ENCODE measurements at regions not wholly inside any gene's neighbourhood (a gene's known extent, or its start where the extent isn't known, plus 50 kb on each side); places are given as distances from the start of the nearest gene placed in this dataset.
"Not testable (repeated sequence)": the region's sequence is repeated elsewhere in the genome, so short reads cannot be mapped to it uniquely, and the experiment has no call there.

- no peak for DNase-seq (ENCODE audit: low read depth)
Measured at GRCh38 chr10:22158426-22158825, 59.4 kb downstream of the EBLN1 start.

- DNase-seq (ENCODE audit: low read depth): no peak
Measured at GRCh38 chr10:22156750-22157149, 61.1 kb downstream of the EBLN1 start.

DNA sequence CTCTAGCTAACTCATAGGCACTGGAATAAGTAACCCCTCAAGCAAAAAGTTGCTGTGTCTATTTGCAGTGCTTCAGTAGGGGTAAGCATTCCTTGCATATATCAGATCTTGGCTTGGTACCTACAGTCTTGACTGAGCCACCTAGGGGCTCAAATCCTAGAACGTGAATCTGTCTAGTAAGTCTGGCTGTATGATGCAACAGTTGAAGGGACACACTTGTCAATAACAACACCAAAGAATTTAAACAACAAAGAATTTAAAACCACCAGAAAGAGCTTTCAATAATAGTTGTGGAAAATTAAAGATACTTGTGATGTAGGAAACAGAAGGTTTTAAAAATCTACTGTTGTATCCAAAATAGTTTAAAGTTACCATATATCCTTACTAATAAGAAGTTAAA lies 65.4 kb downstream of the EBLN1 start:
- no peak for DNase-seq (ENCODE audit: low read depth)

DNA sequence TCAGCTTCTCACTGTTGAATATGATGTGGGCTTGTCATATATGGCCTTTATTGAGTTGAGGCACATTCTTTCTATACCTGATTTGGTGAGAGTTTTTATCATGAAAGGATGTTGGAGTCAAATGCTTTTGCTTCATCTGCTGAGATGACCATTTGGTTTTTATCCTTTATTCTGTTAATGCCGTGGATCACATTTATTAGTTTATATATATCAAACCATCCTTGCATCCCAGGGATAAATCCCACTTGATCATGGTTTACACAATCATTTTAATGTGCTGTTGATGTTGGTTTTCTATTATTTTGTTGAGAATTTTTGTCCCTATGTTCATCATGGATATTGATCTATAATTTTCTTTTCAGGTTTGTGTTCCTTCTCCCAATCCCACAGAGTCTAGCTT lies 67.0 kb downstream of the EBLN1 start:
- no peak for DNase-seq (ENCODE audit: low read depth)

GRCh38 chr10:22148961-22149360 lies 68.9 kb downstream of the EBLN1 start:
- DNase-seq (ENCODE audit: low read depth): peak; percentile 4

- not testable (repeated sequence) for DNase-seq (ENCODE audit: low read depth)
Measured at GRCh38 chr10:22145873-22146272, 71.9 kb downstream of the EBLN1 start.

- no peak for DNase-seq (ENCODE audit: low read depth)
Measured at GRCh38 chr10:22137542-22137941, 80.3 kb downstream of the EBLN1 start.

GRCh38 chr10:22135591-22135990 lies 82.2 kb downstream of the EBLN1 start:
- no peak for DNase-seq (ENCODE audit: low read depth)

- DNase-seq (ENCODE audit: low read depth): no peak
Measured at GRCh38 chr10:22133749-22134624, 83.8 kb downstream of the EBLN1 start.

- not testable (repeated sequence) for DNase-seq (ENCODE audit: low read depth)
Measured at GRCh38 chr10:22130824-22131223, 87.0 kb downstream of the EBLN1 start.

DNA sequence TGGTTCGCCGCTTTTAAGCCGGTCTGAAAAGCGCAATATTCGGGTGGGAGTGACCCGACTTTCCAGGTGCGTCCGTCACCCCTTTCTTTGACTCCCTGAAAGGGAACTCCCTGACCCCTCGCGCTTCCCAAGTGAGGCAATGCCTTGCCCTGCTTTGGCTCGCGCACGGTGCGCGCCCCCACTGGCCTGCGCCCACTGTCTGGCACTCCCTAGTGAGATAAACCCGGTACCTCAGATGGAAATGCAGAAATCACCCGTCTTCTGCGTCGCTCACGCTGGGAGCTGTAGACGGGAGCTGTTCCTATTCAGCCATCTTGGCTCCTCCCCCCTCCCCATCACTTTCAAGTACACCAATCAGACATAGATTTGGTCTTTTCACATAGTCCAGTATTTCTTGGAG lies 88.2 kb downstream of the EBLN1 start:
- not testable (repeated sequence) for DNase-seq (ENCODE audit: low read depth)

GRCh38 chr10:22121181-22121580 lies 96.6 kb downstream of the EBLN1 start:
- DNase-seq (ENCODE audit: low read depth): not testable (repeated sequence)

DNA sequence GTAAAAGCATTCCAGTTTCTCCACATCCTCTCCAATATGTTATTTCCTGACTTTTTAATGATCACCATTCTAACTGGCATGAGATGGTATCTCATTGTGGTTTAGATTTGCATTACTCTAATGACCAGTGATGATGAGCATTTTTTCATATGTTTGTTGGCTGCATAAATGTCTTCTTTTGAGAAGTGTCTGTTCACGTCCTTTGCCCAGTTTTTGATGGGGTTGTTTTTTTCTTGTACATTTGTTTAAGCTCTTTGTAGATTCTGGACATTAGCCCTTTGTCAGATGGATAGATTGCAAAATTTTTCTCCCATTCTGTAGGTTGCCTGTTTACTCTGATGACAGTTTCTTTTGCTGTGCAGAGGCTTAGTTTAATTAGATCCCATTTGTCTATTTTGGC lies 97.7 kb downstream of the EBLN1 start:
- not testable (repeated sequence) for DNase-seq (ENCODE audit: low read depth)

DNA sequence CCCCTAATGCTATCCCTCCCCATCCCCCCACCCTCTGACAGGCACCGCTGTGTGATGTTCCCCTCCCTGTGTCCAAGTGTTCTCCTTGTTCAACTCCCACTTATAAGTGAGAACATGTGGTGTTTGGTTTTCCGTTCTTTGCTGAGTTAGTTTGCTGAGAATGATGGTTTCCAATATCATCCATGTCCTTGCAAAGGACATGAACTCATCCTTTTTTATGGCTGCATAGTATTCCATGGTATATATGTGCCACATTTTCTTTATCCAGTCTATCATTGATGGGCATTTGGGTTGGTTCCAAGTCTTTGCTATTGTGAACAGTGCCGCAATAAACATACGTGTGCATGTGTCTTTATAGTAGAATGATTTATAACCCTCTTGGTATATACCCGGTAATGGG lies 98.2 kb downstream of the EBLN1 start:
- not testable (repeated sequence) for DNase-seq (ENCODE audit: low read depth)

DNA sequence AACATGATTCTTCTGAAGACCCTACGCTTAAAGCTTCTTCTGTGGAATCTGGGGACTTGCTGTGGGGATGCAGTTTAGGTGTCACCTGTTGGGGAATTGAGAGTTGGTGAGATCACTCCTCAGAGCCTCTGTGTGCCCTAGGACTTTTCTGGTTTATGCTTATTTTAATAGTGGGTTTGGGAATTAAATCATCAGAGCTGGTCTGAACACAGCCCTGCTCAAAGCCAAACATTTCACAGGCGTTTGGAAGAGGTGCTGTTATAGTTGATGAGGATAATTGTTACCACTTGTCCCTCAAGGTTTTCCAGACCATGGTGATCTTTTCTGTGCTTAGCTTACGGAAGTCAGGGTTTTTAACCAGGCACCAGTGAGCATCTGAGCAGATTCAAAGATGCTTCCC lies 106.1 kb downstream of the EBLN1 start:
- DNase-seq (ENCODE audit: low read depth): no peak

DNA sequence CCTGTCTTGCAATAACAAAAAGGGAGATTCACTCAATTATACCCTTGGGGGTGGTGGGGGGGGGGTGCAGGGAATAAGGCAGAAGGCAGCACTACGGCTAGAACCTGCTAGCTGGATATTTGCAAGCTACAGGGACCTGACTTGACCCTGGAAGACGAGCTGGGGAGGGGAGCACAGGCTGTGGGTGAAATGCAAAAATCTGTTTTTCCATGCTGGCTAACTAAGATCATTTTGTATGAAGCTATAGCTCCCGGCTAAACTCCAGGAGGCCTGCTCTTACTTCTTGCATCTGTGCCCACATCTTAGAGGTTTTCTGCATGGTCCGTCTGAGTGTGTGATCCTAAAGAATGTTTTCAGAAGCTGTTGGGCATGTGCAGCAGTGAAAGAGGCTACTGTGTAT lies 106.6 kb downstream of the EBLN1 start:
- no peak for DNase-seq (ENCODE audit: low read depth)

- no peak for DNase-seq (ENCODE audit: low read depth)
Measured at GRCh38 chr10:22110761-22111160, 107.1 kb downstream of the EBLN1 start.

DNA sequence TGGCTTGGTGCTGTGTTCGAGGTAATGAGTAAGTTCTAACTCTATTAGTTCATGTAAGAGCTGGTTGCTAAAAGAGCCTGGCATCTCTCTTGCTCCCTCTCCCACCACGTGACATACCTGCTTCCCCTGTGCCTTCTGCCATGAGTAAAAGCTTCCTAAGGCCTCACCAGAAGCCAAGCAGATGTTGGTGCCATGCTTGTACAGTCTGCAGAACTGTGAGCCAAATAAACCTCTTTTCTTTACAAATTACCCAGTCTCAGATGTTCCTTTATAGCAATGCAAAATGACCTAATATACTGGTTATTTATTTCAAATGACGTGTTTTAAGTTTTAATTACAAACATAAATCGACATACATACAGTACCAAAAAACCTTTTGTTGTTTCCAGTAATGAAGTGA lies 101.7 kb upstream of the DNAJC1 start:
- no peak for DNase-seq (ENCODE audit: low read depth)

DNA sequence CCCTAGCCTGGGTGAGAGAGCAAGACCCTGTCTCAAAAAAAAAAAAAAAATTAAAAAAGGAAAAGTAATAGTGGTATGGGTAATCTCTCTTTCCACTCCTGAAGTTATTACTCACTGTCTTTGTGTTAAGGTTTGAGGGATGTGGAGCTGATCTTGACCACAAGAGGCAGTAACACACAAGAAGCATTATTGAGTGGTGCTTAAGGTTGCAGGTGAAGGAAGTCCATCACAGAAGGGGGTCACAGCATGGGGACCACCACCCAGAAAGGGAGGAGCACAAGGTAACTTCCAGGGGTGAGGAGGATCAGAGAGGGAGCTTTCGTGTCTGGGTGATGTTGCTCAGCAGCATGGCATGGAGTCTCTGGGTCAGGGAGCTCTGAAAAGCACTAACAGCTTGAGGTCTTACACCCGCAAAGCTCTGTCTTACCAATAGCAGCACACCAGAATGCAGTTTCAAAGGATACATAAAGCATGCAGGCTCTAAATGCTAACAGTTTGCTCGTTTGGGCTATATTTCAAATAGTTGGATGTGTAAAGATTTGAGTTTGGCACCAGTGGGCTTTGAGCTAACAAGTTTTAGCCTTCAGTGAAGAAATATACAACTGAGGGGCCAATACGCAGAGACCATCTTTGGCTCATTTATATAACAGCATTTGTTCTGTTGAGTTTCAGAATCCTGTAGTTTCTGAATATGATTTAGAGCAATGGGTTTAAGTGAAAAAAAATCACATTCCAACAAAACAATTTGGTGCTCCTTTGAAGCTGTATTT lies 100.4 kb upstream of the DNAJC1 start:
- no peak for DNase-seq (ENCODE audit: low read depth)

GRCh38 chr10:22097696-22098095 lies 94.2 kb upstream of the DNAJC1 start:
- no peak for DNase-seq (ENCODE audit: low read depth)

- not testable (repeated sequence) for DNase-seq (ENCODE audit: low read depth)
Measured at GRCh38 chr10:22091260-22091659, 87.7 kb upstream of the DNAJC1 start.

DNA sequence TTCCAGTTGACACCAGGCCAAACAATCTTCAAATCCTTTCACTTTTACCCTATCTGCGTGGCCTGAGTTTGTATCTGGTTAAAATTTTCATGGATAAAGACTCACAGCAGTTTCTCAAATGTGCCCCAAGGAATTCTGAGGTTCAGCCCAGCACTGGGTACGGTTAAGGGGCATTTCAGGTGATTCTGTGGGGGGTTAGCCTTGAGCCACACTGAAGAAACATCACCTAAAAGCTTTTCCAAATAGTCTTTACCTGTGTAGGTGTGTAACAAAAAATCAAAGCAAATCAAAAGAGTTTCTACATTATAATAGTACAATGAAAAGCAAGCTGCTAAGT lies 83.8 kb upstream of the DNAJC1 start:
- no peak for DNase-seq (ENCODE audit: low read depth)

DNA sequence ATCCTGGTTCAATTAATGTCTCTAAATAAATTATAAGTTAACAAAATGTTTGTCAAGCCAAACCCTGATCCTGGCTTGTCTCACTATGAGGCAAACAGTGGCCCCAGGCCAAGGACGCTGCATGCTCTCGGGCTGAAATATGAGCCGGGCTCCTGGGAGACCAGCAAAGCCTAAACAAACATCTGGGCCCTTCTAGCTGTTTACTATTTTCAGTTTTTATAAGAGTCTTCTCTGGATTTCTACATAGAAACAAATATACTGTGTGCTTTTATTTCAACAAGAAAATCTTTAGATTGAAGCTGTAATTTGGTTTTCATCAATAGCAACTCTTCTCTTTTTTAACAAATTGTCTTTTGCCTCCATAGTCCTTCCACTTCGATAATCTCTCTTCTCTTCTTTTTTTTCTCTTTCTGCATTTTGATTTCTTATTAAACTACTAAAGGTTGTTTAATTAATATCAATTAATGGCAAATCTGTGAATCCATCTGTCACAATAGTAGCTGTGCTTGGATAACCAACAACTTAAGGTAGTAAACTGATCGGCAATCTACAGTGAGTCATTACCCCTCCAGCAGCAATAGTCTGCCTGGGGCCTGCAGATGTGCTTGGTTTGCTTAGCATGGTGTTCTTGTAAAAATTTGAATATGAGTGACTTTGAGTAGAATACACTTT lies 83.3 kb upstream of the DNAJC1 start:
- peak; percentile 68 for DNase-seq (ENCODE audit: low read depth)

All from Daoy (cell line).